LoVo (cell line): ENCODE measurements at regions not wholly inside any gene's neighbourhood (a gene's known extent, or its start where the extent isn't known, plus 50 kb on each side); places are given as distances from the start of the nearest gene placed in this dataset.
"Not testable (repeated sequence)": the region's sequence is repeated elsewhere in the genome, so short reads cannot be mapped to it uniquely, and the experiment has no call there.

Experiments
- DNase-seq: peaks from one replicate; pipeline ENCODE4 v3.0.0-alpha.2; 2016; ENCODE audit warnings: low spot score

- DNase-seq = no peak
These were observed 173.4 kb upstream of the TRIB2 start for GRCh38 chr2:12543076-12543977.

- DNase-seq = no peak
These were observed 172.7 kb upstream of the TRIB2 start for GRCh38 chr2:12543978-12544558.

GRCh38 chr2:12547566-12548170 is 169.1 kb upstream of the TRIB2 start:
- DNase-seq = no peak

DNA sequence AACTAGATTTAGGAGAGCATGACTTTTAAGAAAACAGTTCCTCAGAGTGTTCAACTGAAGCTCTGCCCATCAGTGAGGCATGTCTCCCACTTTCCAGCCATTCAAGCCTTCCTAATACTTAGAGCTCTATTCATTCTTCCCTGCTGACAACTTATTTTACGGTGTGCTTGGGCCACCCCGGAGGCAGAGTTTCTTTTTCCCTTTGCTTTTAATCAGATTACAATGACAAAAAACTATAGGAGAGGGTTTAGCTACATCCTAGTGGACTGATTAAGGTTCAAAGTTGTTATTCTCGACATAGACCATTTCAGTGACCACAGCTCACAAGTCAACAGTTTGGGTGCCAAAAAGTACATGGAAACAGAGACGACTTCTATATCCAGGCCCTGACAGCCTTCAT is 167.8 kb upstream of the TRIB2 start:
- no peak for DNase-seq

DNA sequence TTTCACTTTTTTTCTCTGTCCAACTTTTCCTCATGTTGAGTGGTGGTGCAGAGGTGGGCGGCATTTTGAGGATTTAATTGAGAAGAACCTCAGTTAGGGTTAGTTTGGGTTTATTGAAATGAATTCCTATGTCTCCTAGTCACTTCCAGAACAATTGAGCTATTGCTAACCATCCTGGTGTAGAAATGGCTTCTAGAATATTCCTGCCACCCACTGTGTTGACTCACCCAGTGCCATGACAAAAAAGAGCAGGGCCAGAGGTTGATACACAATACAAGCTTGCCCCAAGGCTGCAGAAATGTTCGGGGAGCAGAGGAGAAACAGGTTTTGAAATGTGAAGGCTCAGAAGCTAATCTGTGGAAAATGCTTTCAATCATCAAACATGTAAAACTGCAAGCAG is 167.1 kb upstream of the TRIB2 start:
- DNase-seq = no peak

DNA sequence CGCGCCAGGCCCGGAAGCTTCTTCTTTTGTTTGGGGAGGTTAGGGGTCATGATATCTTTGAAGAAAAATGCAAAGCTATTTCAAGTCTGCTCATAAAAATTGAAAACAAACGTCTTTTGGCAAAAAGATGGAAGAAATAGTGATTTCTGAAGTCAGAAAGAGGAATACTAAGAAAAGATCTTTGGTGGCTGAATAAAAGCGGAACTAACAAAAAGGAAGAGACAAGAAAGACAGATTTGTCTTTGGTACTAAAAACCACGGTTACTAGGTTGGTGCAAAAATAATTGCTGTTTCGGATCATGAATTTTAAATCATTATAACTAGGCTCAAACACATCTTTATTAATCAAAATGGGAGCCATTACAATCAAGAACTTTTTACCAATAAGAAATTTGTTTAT is 164.6 kb upstream of the TRIB2 start:
- no peak for DNase-seq

- DNase-seq = no peak
These were observed 162.3 kb upstream of the TRIB2 start for GRCh38 chr2:12554224-12555011.

DNA sequence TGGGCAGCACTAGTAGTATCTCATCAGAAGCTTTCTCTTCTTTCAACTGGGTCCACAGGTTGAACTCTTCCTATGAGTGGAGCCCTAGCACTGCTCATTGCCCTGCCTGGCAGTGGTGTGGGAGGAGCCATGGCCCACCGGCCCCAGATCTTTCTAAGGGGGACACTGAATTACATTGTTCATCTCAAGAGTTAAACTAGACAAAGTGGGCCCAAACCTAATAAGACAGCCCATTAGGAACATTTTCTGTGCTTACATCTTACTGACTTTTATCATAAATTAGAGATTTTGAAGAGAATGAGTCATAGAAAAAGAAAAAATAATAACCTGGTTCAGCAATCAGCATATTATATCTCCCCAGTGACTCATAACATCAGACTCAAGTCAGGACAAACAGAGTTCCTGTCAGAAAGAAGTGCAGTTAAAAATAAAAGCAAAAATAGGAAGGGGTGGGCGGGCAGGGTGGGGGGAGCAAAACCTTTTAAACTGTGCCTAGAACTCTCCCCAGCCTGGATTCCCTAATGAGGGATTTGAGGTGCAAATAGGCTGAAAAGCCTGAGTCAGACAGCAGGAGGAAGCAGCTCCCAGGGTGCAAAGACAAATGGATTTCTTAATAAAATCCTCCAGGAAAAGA is 161.6 kb upstream of the TRIB2 start:
- no peak for DNase-seq

GRCh38 chr2:12556762-12557161 is 160.0 kb upstream of the TRIB2 start:
- no peak for DNase-seq

DNA sequence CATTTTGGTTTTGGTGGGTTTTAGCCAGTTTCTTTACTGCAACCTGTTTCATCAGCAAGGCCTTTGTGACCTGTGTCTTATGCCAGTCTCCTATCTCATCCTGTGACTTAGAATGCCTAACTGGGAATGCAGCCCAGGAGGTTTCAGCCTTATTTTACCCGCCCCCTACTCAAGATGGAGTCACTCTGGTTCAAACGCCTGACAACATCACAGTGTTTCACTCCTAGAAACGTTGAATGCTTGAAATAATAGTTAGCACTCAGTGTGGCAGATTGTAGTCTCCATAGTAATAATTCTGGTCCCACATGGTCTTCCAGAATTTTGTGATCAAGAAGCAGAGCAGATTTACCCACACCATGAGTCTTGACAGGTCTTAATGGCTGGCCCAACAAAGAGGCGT is 159.0 kb upstream of the TRIB2 start:
- no peak for DNase-seq

- no peak for DNase-seq
These were observed 158.2 kb upstream of the TRIB2 start for GRCh38 chr2:12558519-12558918.

- no peak for DNase-seq
These were observed 156.1 kb upstream of the TRIB2 start for GRCh38 chr2:12560618-12561017.

GRCh38 chr2:12567411-12567810 is 149.3 kb upstream of the TRIB2 start:
- no peak for DNase-seq

GRCh38 chr2:12569510-12569909 is 147.2 kb upstream of the TRIB2 start:
- DNase-seq = not testable (repeated sequence)

DNA sequence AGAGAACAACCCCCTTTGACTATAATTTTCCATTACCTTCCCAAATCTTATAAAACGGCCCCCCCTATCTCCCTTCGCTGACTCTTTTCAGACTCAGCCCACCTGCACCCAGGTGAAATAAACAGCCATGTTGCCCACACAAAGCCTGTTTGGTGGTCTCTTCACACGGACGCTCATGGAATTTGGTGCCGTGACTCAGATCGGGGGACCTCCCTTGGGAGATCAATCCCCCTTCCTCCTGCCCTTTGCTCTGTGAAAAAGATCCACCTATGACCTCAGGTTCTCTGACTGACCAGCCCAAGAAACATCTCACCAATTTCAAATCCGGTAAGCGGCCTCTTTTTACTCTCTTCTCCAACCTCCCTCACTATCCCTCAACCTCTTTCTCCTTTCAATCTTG is 146.8 kb upstream of the TRIB2 start:
- not testable (repeated sequence) for DNase-seq

DNA sequence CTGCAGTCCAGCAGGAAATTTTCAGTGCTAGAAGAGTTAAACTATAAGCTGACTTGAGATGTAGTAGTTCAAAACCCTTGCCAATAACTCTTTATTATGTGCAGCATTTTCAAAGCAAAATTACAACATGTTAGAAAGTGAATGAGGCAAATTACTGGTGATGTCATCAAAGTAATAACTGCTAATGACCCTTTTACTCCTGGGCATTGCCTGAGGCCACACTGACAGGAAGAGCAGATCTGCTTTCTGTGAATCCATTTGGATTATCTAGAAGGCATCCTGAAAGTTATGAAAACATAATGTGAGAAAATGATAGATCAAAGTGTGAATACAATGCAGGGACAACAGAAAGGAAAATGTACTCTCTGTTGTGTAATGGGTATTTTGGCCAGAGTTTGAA is 139.6 kb upstream of the TRIB2 start:
- no peak for DNase-seq

- no peak for DNase-seq
These were observed 139.0 kb upstream of the TRIB2 start for GRCh38 chr2:12577567-12578253.

GRCh38 chr2:12579018-12579417 is 137.7 kb upstream of the TRIB2 start:
- no peak for DNase-seq

DNA sequence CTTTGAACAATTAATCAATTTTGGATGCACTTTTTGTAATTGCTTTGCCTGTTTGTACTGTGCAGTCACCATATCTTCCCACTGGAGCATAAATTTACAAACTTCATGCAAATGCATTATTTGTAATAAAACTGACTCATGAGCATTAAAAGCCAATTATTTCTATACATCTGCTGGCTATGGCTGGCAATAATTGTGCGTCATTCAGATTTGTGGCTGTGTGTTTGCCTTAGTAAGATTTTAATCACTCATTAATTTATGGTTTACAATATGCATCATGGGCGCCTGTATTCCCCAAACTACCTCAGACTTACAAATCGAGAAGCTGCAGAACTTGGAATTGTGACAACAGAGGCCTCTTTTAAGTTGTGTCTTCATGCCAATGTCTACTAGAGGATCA is 132.4 kb upstream of the TRIB2 start:
- DNase-seq = no peak

- DNase-seq = no peak
These were observed 131.0 kb upstream of the TRIB2 start for GRCh38 chr2:12585784-12586183.

DNA sequence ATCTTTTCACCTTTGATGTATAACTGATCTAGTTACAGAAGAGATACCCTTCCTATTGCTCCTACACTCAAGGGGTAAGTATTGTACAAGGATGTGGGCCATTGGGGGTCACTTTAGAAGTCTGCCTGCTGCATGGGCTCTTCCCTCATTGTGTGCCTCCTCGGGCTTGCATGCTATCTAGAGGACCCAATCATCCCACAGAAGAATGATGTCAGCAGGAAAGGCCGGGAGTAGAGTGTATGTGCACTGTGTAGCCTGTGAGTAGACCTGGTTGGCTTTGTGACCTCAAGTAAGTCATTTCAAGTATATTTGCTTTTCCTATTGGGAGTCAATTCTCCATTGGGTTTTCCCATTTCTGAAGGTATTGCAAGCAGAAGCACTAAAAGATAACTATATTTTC is 129.5 kb upstream of the TRIB2 start:
- DNase-seq = no peak
